Immature natural killer cell (primary cell): ENCODE measurements at regions not wholly inside any gene's neighbourhood (a gene's known extent, or its start where the extent isn't known, plus 50 kb on each side); places are given as distances from the start of the nearest gene placed in this dataset.
"Not testable (repeated sequence)": the region's sequence is repeated elsewhere in the genome, so short reads cannot be mapped to it uniquely, and the experiment has no call there.

Experiments
- DNase-seq, 3 donors: peaks; one replicate each; pipeline ENCODE4 v3.0.0; 2022; ENCODE audit warnings: mixed read lengths in 1 of 3
- H3K27ac Mint-ChIP-seq, 6 donors: one replicate each; pipeline ENCODE4 v1.8.0; 2020; ENCODE audit warnings: mixed read lengths in 6 of 6, mild to moderate bottlenecking in 5 of 6, inconsistent platforms in 4 of 6, moderate library complexity in 3 of 6
- H3K27me3 Mint-ChIP-seq, 3 donors: one replicate each; pipeline ENCODE4 v1.8.0; 2020 to 2021; ENCODE audit warnings: low read depth in 3 of 3, mild to moderate bottlenecking in 3 of 3, mixed read lengths in 3 of 3, moderate library complexity in 3 of 3, inconsistent platforms in 1 of 3
- H3K36me3 Mint-ChIP-seq, 3 donors: one replicate each; pipeline ENCODE4 v1.8.0; 2020; ENCODE audit warnings: mixed read lengths in 3 of 3, inconsistent platforms in 2 of 3, mild to moderate bottlenecking in 2 of 3
- H3K4me1 Mint-ChIP-seq, 2 donors: one replicate each; pipeline ENCODE4 v1.8.0; 2020; ENCODE audit warnings: inconsistent platforms in 2 of 2, mild to moderate bottlenecking in 2 of 2, mixed read lengths in 2 of 2, moderate library complexity in 1 of 2
- H3K4me3 Mint-ChIP-seq, 5 donors: one replicate each; pipeline ENCODE4 v1.8.0; 2020; ENCODE audit warnings: mild to moderate bottlenecking in 5 of 5, mixed read lengths in 5 of 5, inconsistent platforms in 3 of 5, moderate library complexity in 3 of 5
- H3K9me3 Mint-ChIP-seq, 6 donors: one replicate each; pipeline ENCODE4 v1.8.0; 2020; ENCODE audit warnings: mild to moderate bottlenecking in 6 of 6, mixed read lengths in 6 of 6, inconsistent platforms in 4 of 6, moderate library complexity in 3 of 6

GRCh38 chr19:20271927-20272626 is 105.1 kb downstream of the ZNF486 start:
- H3K4me1 Mint-ChIP-seq, result not testable (repeated sequence)

DNA sequence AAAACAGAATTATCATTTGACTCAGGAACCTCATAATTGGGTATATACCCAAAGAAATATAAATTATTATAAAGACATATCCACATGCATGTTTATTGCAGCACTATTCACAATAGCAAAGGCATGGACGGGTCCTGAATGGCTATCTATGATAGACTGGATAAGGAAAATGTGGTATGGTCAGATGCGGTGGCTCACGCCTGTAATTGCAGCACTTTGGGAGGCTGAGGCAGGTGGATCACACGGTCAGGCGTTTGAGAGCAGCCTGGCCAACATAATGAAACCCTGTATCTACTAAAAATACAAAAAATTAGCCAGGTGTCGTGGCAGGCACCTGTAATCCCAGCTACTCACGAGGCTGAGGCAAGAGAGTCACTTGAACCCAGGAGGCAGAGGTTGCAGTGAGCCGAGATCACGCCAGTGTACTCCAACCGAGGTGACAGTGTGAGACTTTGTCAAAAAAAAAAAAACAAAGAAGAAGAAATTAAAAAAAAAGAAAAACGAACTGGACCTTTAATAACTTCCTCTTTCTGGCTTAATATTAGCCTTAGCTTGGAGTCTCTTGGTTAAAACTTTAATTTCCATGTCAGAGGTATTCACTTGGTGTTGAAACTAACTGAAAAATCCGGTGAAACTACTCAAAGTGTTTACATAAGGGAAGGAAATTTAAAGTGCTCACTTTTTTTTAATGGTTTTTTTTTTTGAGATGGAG is 104.4 kb downstream of the ZNF486 start:
- Mint-ChIP-seq H3K27me3 (peaks cover 0 to 5% (median 0%) of the 10 kb centered on the region in 3 donors), H3K4me3 (no peak overlapping the region), H3K27ac (no peak overlapping the region), H3K9me3 (peaks cover 0 to 3% (median 0%) of the 10 kb centered on the region in 6 donors), H3K4me1 (no peaks in the 10 kb centered on the region), H3K36me3 (peaks cover 0 to 4% (median 0%) of the 10 kb centered on the region in 3 donors)
- DNase-seq, result no peak

More at GRCh38 chr19:20271927-20272626, 105.1 kb downstream of the ZNF486 start:
- H3K36me3 Mint-ChIP-seq, DNase-seq, H3K9me3 Mint-ChIP-seq, H3K27ac Mint-ChIP-seq, H3K4me3 Mint-ChIP-seq, H3K27me3 Mint-ChIP-seq: not testable (repeated sequence)

DNA sequence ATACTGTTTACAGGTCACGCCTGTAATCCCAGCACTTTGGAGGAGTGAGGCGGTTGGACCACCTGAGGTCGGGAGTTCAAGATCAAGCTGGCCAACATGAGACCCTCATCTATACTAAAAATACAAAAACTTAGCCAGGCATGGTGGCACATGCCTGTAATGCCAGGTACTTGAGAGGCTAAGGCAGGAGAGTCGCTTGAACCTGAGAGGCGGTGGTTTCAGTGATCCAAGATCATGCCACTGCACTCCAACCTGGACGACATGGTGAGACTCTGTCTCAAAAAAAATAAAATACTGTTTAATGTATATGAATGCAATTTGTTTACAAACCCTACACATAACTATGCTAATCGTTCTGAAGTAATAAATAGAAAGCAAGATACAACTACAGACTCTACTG is 102.4 kb downstream of the ZNF486 start:
- H3K27ac Mint-ChIP-seq, result no peak overlapping the region
- peaks cover 0 to 5% (median 0%) of the 10 kb centered on the region in 3 donors for H3K27me3 Mint-ChIP-seq
- H3K9me3 Mint-ChIP-seq, result peaks cover 0 to 4% (median 0%) of the 10 kb centered on the region in 6 donors
- H3K4me3 Mint-ChIP-seq, result no peak overlapping the region
- no peaks in the 10 kb centered on the region for H3K4me1 Mint-ChIP-seq
- DNase-seq, result no peak
- peaks cover 0 to 4% (median 0%) of the 10 kb centered on the region in 3 donors for H3K36me3 Mint-ChIP-seq

- H3K9me3 Mint-ChIP-seq, DNase-seq, H3K36me3 Mint-ChIP-seq, H3K4me3 Mint-ChIP-seq, H3K27me3 Mint-ChIP-seq, H3K4me1 Mint-ChIP-seq, H3K27ac Mint-ChIP-seq: not testable (repeated sequence)
These were observed 94.5 kb downstream of the ZNF486 start for GRCh38 chr19:20261513-20261912.

DNA sequence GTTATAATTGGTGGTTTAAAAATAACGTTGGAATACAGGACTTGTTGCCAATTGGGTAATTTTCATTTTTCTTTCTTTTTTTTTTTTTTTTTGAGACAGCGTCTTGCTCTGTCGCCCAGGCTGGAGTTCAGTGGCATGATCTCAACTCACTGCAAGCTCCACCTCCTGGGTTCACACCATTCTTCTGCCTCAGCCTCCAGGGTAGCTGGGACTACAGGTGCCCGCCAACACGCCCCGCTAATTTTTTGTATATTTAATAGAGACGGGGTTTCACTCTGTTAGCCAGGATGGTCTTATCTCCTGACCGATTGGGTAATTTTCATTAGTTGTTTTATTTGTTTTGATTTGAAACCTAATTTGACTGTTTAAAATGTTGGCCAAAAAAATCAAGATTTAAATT is 93.7 kb downstream of the ZNF486 start:
- not testable (repeated sequence) for H3K27ac Mint-ChIP-seq, H3K4me3 Mint-ChIP-seq, H3K4me1 Mint-ChIP-seq, H3K27me3 Mint-ChIP-seq, DNase-seq, H3K9me3 Mint-ChIP-seq, H3K36me3 Mint-ChIP-seq

- Mint-ChIP-seq H3K27me3 (peaks cover 6 to 10% (median 9%) of the 10 kb centered on the region in 3 donors), H3K4me3 (no peak overlapping the region), H3K4me1 (no peaks in the 10 kb centered on the region), H3K9me3 (peaks cover 0 to 6% (median under 1%) of the 10 kb centered on the region in 6 donors), H3K36me3 (peaks cover 0 to 3% (median 0%) of the 10 kb centered on the region in 3 donors), H3K27ac (no peak overlapping the region)
- no peak for DNase-seq
These were observed 92.6 kb downstream of the ZNF486 start for GRCh38 chr19:20259615-20260014.

GRCh38 chr19:20256606-20257005 is 89.6 kb downstream of the ZNF486 start:
- Mint-ChIP-seq H3K27ac (no peak overlapping the region), H3K4me3 (no peak overlapping the region), H3K9me3 (peaks cover 0 to 3% (median 0%) of the 10 kb centered on the region in 6 donors), H3K36me3 (peaks cover 0 to 3% (median 0%) of the 10 kb centered on the region in 3 donors), H3K4me1 (no peaks in the 10 kb centered on the region), H3K27me3 (peaks cover 3 to 9% (median 9%) of the 10 kb centered on the region in 3 donors)
- no peak for DNase-seq

DNA sequence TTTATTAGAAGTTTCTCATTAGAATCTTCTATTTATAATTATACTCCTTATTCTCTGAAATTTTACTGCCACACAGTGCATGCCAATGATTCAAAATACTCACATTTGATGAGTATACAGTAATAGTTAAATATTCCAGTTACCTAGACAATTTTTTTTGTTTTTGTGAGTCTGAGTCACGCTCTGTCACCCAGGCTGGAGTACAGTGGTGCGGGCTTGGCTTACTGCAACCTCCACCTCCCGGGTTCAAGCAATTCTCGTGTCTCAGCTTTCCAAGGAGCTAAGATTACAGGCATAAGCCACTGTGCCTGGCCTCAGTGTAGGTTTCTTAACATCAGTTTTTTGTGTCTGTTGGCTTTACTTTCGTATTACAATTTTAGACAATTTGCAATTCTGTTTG is 87.1 kb downstream of the ZNF486 start:
- H3K36me3 Mint-ChIP-seq, result peaks cover 0 to 3% (median 0%) of the 10 kb centered on the region in 3 donors
- no peak overlapping the region for H3K27ac Mint-ChIP-seq
- peaks cover 0 to 3% (median 0%) of the 10 kb centered on the region in 6 donors for H3K9me3 Mint-ChIP-seq

DNA sequence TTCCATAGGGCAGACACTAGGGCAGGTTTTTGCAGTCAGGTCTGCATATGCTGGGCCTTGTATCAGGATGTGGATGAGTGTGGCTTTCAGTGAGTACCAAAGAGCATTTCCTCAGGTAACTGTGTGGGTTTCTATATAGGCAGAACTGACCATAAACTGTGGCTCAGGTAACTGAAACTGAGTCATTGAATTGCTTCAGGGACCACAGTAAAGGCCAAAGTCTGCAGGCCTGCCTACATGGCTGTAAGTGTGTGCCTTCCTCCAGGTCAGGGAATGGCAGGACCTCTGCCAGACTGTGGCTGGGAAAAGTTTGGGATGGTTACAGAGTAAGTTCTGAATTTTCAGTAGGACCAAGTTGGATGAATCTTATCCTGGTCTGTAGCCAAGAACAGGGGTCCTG is 85.6 kb downstream of the ZNF486 start:
- no peaks in the 10 kb centered on the region for H3K4me1 Mint-ChIP-seq
- H3K36me3 Mint-ChIP-seq, result peaks cover 0 to 3% (median 0%) of the 10 kb centered on the region in 3 donors
- DNase-seq, result no peak
- no peak overlapping the region for H3K27ac Mint-ChIP-seq
- H3K27me3 Mint-ChIP-seq, result peaks cover 2 to 3% (median 2%) of the 10 kb centered on the region in 3 donors
- no peak overlapping the region for H3K4me3 Mint-ChIP-seq
- peaks cover 0 to 3% (median 0%) of the 10 kb centered on the region in 6 donors for H3K9me3 Mint-ChIP-seq

More for the DNA sequence above, 87.1 kb downstream of the ZNF486 start:
- Mint-ChIP-seq H3K4me1 (no peaks in the 10 kb centered on the region), H3K4me3 (no peak overlapping the region), H3K27me3 (peaks cover 3 to 5% (median 5%) of the 10 kb centered on the region in 3 donors)
- DNase-seq, result no peak

- Mint-ChIP-seq H3K27me3 (peaks cover 0 to 2% (median 2%) of the 10 kb centered on the region in 3 donors), H3K4me3 (no peak overlapping the region), H3K4me1 (no peaks in the 10 kb centered on the region), H3K27ac (no peak overlapping the region), H3K9me3 (no peaks in the 10 kb centered on the region), H3K36me3 (no peaks in the 10 kb centered on the region)
- no peak for DNase-seq
These were observed 83.6 kb downstream of the ZNF486 start for GRCh38 chr19:20250627-20251026.

DNA sequence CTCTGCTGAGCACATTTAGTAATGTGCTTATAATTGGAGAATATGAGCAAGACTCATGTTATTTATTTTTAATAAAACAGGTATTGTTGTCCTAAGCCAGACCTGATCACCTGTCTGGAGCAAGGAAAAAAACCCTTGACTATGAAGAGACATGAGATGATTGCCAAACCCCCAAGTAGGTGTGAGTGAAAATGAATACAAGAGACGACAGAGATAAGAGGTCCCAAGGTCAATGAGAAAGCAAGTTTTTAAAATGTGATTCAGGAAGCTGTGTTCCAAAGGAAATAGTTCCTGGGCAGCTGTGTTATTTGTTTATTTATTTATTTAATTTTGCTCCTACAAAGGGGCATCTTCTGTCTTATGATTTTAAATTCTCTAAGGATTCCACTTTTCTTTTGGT is 83.1 kb downstream of the ZNF486 start:
- H3K36me3 Mint-ChIP-seq, result no peaks in the 10 kb centered on the region
- H3K4me1 Mint-ChIP-seq, result no peaks in the 10 kb centered on the region
- no peak overlapping the region for H3K27ac Mint-ChIP-seq
- no peak for DNase-seq
- no peak overlapping the region for H3K4me3 Mint-ChIP-seq
- H3K27me3 Mint-ChIP-seq, result peaks cover 0 to 2% (median 2%) of the 10 kb centered on the region in 3 donors
- no peaks in the 10 kb centered on the region for H3K9me3 Mint-ChIP-seq
